ENCODE measurements at regions not wholly inside any gene's neighbourhood (a gene's known extent, or its start where the extent isn't known, plus 50 kb on each side); places are given as distances from the start of the nearest gene placed in this dataset.

GRCh38 chr22:47333625-47334024, 571.2 kb downstream of the TBC1D22A start:
- H3K9me3 ChIP-seq: peaks cover 0 to 5% of the 10 kb centered on the region in 2 donors
- H3K27me3 ChIP-seq: no peaks in the 10 kb centered on the region
- no peak overlapping the region for H3K27ac ChIP-seq
- H3K4me1 ChIP-seq: no peaks in the 10 kb centered on the region
- no peak for TF ChIP-seq CTCF (IDR thresholded peaks at IDR 0.05)
- H3K36me3 ChIP-seq: no peaks in the 10 kb centered on the region
- H3K4me3 ChIP-seq: no peak overlapping the region
- no peak for DNase-seq (ENCODE audit: low spot score)

GRCh38 chr22:47332246-47332980, 570.0 kb downstream of the TBC1D22A start:
- Histone ChIP-seq H3K27me3 (no peaks in the 10 kb centered on the region), H3K36me3 (no peaks in the 10 kb centered on the region), H3K4me1 (no peaks in the 10 kb centered on the region), H3K4me3 (no peak overlapping the region), H3K27ac (no peak overlapping the region), H3K9me3 (peaks cover 0 to 5% of the 10 kb centered on the region in 2 donors)
- DNase-seq (ENCODE audit: low spot score): peak; percentile 40
- no peak for TF ChIP-seq CTCF (IDR thresholded peaks at IDR 0.05)

- no peak for TF ChIP-seq CTCF (IDR thresholded peaks at IDR 0.05)
- H3K27me3 ChIP-seq: no peaks in the 10 kb centered on the region
- H3K27ac ChIP-seq: no peak overlapping the region
- DNase-seq (ENCODE audit: low spot score): peak; percentile 34
- no peaks in the 10 kb centered on the region for H3K36me3 ChIP-seq
- H3K9me3 ChIP-seq: peaks cover 0 to 5% of the 10 kb centered on the region in 2 donors
- H3K4me3 ChIP-seq: no peak overlapping the region
- no peaks in the 10 kb centered on the region for H3K4me1 ChIP-seq
These were observed 569.3 kb downstream of the TBC1D22A start for GRCh38 chr22:47331750-47332149.

- no peaks in the 10 kb centered on the region for H3K4me1 ChIP-seq
- no peak overlapping the region for H3K27ac ChIP-seq
- no peaks in the 10 kb centered on the region for H3K27me3 ChIP-seq
- no peak for TF ChIP-seq CTCF (IDR thresholded peaks at IDR 0.05)
- H3K9me3 ChIP-seq: peaks cover 0 to 5% of the 10 kb centered on the region in 2 donors
- no peaks in the 10 kb centered on the region for H3K36me3 ChIP-seq
- peak; percentile 34 for DNase-seq (ENCODE audit: low spot score)
- no peak overlapping the region for H3K4me3 ChIP-seq
These were observed 567.5 kb downstream of the TBC1D22A start for GRCh38 chr22:47329727-47330650.

GRCh38 chr22:47328550-47329243, 566.2 kb downstream of the TBC1D22A start:
- H3K4me3 ChIP-seq: no peak overlapping the region
- TF ChIP-seq CTCF (IDR thresholded peaks at IDR 0.05): no peak
- no peak for DNase-seq (ENCODE audit: low spot score)
- no peak overlapping the region for H3K27ac ChIP-seq
- H3K4me1 ChIP-seq: no peaks in the 10 kb centered on the region
- H3K27me3 ChIP-seq: no peaks in the 10 kb centered on the region
- H3K36me3 ChIP-seq: no peaks in the 10 kb centered on the region
- peaks cover 0 to 1% of the 10 kb centered on the region in 2 donors for H3K9me3 ChIP-seq

Measured in right atrium auricular region (tissue), 2 donors.